ENCODE measurements at regions not wholly inside any gene's neighbourhood (a gene's known extent, or its start where the extent isn't known, plus 50 kb on each side); places are given as distances from the start of the nearest gene placed in this dataset.

DNA sequence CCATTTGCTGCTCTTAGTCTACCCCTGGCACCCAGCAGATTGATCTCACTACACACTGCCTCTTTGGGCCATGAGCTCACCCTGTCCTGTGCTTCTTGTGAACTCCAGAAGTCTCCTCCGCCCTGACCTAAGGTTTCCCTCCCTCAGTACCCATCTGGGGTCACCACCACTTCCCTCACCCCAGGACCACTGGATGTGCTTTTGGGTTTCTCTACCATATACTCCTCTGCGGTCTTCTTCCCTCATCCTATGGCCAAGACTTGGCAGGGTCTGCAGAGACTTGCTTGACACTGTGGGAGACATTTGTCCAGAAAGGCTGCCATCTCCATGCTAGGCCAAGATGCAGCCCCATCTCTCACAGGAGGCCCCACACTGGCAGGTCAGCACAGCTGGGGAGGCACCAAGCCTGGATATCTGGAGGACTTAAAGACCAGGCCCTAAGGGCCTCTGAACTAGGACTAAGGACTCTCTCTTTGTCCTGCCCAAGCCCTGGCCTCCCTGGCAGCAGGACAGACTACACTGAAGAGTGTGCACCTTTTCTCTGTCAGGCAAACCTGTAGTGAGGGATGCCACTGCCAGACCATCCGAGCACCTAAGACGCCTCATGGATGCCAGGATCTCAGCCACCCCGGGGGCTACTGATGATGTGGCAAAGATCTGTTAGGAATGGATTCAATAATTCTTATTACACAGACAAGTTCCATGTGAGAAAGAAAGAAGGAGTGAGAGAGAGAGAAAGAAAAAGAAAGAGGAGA lies 134.6 kb downstream of the ZNF467 start:
- no peak for ATAC-seq
- H3K4me3 Mint-ChIP-seq = no peak overlapping the region
- POLR2A ChIA-PET = no interaction called here
- CTCF ChIA-PET = interaction anchor here (1.6 to 1.7 kb wide), 2 partner anchors 13 to 14 kb away, joined by 4 to 11 read pairs; no protein-coding TSS in a partner anchor
- no peaks in the 10 kb centered on the region for H3K9me3 Mint-ChIP-seq
- H3K4me1 Mint-ChIP-seq = peaks cover 4% of the 10 kb centered on the region; the same call in 1 of the 2 replicates
- H3K27me3 Mint-ChIP-seq (ENCODE audit: low read depth) = peaks cover 22% of the 10 kb centered on the region
- no peak for TF ChIP-seq ZNF232 (CRISPR knock-in tag; IDR thresholded peaks at IDR 0.05)
- TF ChIP-seq NR2C2 (CRISPR knock-in tag; IDR thresholded peaks at IDR 0.05) = no peak
- H3K36me3 Mint-ChIP-seq = no peaks in the 10 kb centered on the region
- DNase-seq (ENCODE audit: low spot score) = no peak
- no peak overlapping the region for H3K27ac Mint-ChIP-seq

DNA sequence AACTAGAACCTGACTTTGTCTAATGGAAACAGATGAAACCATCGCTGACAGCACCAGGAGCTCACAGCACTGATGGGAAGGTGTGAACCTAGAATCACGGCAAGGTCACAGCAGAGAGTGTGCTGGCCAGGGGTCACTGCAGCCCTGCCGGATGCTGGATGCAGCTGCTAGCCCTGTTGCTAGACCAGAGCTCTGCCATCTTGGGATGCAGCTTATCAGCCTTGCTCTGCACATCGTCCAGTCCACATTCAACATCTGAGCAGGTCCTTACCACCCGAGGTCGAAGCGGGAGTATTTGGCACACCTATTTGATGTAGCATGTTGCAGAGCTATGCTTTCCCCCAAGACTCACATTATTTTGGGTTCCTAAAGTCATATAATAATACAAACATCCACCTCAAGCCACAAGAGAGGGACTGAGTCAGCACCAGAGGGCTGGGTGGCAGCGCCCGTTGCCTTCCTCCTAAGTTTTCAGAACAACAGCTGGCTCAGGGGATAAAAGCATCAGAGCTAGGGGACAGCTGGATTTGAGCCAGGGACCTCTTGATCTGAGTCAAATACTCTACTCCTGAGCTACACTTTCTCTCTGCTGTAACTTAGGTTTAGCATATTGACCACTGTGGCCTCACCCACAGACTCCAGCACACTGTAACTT lies 135.3 kb downstream of the ZNF467 start:
- TF ChIP-seq SMAD4 (CRISPR knock-in tag; IDR thresholded peaks at IDR 0.05) = no peak
- no peak for TF ChIP-seq USF1 (CRISPR knock-in tag; IDR thresholded peaks at IDR 0.05)
- no peak for TF ChIP-seq ZNF423 (CRISPR knock-in tag; IDR thresholded peaks at IDR 0.05)
- TF ChIP-seq, protein P1, sequence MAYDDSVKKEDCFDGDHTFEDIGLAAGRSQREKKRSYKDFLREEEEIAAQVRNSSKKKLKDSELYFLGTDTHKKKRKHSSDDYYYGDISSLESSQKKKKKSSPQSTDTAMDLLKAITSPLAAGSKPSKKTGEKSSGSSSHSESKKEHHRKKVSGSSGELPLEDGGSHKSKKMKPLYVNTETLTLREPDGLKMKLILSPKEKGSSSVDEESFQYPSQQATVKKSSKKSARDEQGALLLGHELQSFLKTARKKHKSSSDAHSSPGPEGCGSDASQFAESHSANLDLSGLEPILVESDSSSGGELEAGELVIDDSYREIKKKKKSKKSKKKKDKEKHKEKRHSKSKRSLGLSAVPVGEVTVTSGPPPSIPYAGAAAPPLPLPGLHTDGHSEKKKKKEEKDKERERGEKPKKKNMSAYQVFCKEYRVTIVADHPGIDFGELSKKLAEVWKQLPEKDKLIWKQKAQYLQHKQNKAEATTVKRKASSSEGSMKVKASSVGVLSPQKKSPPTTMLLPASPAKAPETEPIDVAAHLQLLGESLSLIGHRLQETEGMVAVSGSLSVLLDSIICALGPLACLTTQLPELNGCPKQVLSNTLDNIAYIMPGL (CRISPR knock-in tag; IDR thresholded peaks at IDR 0.05) = no peak
- TF ChIP-seq, protein P2, sequence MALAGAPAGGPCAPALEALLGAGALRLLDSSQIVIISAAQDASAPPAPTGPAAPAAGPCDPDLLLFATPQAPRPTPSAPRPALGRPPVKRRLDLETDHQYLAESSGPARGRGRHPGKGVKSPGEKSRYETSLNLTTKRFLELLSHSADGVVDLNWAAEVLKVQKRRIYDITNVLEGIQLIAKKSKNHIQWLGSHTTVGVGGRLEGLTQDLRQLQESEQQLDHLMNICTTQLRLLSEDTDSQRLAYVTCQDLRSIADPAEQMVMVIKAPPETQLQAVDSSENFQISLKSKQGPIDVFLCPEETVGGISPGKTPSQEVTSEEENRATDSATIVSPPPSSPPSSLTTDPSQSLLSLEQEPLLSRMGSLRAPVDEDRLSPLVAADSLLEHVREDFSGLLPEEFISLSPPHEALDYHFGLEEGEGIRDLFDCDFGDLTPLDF (CRISPR knock-in tag; IDR thresholded peaks at IDR 0.05) = no peak
- CTCF ChIA-PET = interaction anchor here (1.7 to 3.3 kb wide), 2 partner anchors 13 to 25 kb away, joined by 11 to 25 read pairs; no protein-coding TSS in a partner anchor
- no peak overlapping the region for H3K4me3 Mint-ChIP-seq
- no peaks in the 10 kb centered on the region for H3K36me3 Mint-ChIP-seq
- DNase-seq (ENCODE audit: low spot score) (no peak), ATAC-seq (no peak)
- peaks cover 4% of the 10 kb centered on the region; the same call in 1 of the 2 replicates for H3K4me1 Mint-ChIP-seq
- no peaks in the 10 kb centered on the region for H3K9me3 Mint-ChIP-seq
- H3K27me3 Mint-ChIP-seq (ENCODE audit: low read depth) = peaks cover 22% of the 10 kb centered on the region
- no peak overlapping the region for H3K27ac Mint-ChIP-seq
- POLR2A ChIA-PET = no interaction called here

- Mint-ChIP-seq H3K9me3 (no peaks in the 10 kb centered on the region), H3K4me1 (peaks cover 4% of the 10 kb centered on the region; the same call in 1 of the 2 replicates), H3K27ac (0 out of 2 replicates have a peak overlapping the region, but pooled peaks have one; percentile 50), H3K27me3 (ENCODE audit: low read depth) (peaks cover 18% of the 10 kb centered on the region), H3K4me3 (peak overlapping the region; percentile 15; the same call in 1 of the 2 replicates), H3K36me3 (no peaks in the 10 kb centered on the region)
- ChIA-PET POLR2A (interaction anchor here (0.5 kb wide), 1 partner anchor 136 kb away, joined by 6 read pairs; no protein-coding TSS in a partner anchor), CTCF (interaction anchor here (0.6 to 3.3 kb wide), 5 partner anchors 10 to 351 kb away, joined by 3 to 25 read pairs (median 5); partner anchors contain the start of gene ZNF862)
- ATAC-seq = peak; percentile 97
- peak; percentile 76 for DNase-seq (ENCODE audit: low spot score)
- TF ChIP-seq USF1 (CRISPR knock-in tag; IDR thresholded peaks at IDR 0.05) (peak; percentile 56; the same call in 1 of the 2 replicates), SMAD4 (CRISPR knock-in tag; IDR thresholded peaks at IDR 0.05) (no peak)
- TF ChIP-seq, protein P1 (CRISPR knock-in tag; IDR thresholded peaks at IDR 0.05) = 0 out of 2 replicates have a peak, but pooled peaks have one; percentile 30
Measured at GRCh38 chr7:149635561-149636329, 137.6 kb downstream of the ZNF467 start.
